ENCODE measurements at regions not wholly inside any gene's neighbourhood (a gene's known extent, or its start where the extent isn't known, plus 50 kb on each side); places are given as distances from the start of the nearest gene placed in this dataset.

DNA sequence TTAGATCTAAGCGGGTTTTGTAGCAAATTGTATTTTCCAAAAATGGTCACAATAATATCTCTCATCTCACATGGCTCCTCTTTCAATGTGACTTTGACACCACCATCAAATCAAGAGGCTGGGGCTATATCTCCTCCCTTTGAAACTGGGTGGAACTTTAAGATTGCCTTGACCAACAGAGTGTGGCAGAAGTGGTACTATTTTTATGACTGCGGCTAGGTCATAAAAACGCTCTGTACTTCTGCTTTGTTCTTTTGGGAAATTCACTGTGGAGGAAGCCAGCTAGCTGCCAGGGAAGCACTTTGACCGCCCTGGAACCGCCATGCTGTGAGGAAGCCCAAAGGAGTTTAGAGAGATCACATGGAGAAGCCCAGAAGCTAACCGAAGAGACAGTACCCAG is 50.7 kb upstream of the ACOT11 start:
- no peak for DNase-seq (ENCODE audit: low read depth)

DNA sequence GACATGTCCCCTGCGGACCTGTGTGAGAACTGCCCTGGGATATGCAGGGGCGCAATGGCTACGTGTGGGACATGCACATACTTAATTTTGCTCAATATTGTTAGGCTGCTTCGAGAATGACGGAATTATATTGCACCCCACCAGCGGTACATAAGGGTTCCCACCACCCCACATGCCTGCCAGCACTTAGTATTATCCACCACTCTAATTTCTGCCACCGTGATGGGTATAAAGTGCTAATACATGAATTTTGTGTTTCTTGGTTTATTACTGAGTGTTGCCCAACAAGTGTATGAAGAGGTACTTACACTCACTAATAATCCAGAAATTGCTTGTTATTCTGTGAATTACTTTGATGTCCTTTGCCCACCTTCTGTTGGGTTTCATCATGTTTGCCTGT is 52.1 kb upstream of the ACOT11 start:
- no peak for DNase-seq (ENCODE audit: low read depth)

DNA sequence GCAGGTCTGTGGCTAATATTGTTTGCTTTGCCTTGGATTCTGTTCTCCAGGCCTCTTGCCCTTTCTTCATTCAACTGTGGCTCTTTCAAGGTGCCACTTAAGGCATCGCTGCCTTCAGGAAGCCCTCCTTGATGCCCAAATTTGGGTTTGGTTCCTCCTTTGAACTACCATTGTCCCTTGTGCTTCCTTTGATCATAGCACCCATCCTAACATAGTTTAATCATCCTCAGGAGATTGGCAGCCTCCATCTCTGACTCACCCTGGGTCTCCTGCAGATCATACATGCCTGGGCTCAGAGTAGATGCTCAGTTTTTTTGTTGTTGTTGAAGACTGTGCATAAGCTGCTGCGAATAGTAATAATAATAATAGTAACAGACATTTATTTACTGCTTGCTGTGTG is 54.4 kb upstream of the ACOT11 start:
- no peak for DNase-seq (ENCODE audit: low read depth)

DNA sequence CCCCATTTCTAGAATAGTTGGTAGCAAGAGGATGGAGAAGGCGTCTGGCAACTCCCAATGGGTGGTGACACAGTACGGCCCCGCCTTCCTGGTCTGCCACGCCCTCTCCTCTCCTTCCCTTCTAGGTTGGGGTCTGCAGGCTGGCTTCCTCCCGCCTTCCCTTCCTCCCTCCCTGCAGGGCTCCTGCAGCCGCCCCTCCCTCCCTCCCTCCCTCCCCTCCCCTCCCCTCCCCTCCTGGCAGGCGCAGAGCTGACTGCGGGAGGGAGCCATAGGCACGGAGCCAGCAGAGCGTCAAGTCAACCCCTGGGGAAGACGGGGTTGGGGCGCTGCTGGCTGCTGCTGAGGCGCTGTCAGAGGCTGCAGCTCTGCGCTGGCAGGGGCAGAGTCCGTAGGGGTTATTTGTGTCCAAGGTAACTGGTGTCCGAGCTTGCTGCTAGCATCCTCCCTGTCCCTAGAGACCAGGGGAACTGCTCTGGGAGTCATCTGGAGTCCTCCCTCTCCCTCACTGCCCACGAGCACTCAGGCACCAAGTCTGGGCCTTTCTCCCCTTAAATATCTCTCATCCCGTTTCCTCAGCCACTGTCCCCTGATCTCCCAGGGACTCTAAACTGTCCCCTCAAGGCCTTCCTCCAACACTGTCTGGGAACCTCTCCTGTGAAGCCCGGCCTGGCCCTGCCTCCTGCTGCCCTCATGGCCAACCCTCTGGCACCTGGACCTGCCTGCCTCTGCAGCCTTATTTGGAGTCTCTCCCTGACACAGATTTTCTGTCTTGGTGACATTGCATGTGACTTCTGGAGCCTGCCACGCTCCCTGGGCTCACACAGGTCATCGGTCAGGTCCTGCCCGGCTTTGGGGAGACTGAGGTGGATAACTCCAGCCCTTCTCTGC is 57.4 kb upstream of the ACOT11 start:
- no peak for DNase-seq (ENCODE audit: low read depth)

DNA sequence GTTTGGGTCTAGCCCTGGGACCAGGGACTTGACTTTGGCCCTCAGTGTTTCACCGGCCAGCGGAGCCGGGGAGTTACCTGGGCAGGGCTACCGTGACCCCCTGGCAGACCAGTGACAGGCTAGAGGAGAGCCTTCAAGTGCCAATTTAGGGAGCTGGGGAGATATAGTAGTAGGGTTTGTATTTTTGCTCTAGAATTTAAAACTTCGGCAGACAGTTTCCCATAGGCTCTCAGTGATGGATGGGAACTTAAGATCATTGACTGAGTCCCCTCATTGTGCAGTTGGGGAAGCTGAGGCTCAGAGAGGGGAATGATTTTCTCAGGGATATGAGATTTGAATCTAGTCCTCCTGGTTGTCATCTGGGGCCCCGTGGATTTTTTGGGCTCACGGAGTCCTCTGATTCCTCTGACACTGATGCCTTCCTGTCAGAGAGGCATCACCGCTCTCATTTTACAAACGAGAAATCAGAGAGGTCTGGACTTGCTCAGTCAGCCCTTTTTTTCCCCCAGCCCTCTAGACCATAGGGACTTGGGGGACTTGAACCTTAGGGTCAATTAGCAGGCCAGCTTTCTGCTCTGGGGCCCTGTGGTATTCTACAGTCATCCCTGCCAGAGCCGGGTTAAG is 58.3 kb upstream of the ACOT11 start:
- DNase-seq (ENCODE audit: low read depth) = no peak

DNA sequence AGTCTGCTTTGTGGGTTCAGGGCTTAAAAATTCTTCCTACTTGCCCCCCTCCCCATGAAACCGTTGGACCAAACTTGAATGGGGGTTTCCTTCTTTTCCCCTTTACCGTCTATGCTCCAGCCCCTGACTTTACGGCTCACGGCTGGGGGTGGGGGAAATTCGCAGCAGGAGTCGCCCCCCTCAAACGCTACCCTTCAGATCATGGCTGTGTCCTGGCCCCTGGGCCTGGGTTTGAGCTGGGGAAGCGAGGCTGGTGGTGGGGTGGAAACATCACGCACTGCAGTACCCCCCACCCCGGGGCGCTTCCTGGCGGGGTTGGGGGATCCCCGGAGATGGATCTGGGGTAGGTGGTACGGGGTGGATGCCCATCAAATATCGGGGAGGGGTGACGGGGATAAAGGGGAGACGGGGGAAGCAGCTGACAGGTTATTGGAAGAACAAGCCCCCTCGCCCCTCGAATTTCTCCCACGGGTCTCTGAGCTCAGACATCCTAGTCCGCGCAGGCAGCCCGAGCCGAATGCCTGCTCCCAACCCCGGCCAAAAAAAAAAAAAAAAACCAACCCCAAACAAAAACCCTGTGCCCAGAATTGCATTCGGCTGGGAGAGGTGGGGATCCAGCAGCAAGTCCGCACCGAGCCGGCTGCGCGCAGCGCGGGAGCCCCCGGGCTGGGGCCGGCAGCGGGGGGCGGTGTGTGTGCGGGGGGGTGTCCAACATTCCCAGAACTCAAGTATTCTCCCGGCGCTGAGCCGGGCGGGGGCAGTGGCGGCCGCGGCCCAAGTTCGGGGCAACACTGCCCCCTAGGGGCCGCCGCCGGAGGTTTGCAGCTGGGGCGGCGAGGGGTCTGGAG is 59.0 kb upstream of the ACOT11 start:
- DNase-seq (ENCODE audit: low read depth) = peak; percentile 34

DNA sequence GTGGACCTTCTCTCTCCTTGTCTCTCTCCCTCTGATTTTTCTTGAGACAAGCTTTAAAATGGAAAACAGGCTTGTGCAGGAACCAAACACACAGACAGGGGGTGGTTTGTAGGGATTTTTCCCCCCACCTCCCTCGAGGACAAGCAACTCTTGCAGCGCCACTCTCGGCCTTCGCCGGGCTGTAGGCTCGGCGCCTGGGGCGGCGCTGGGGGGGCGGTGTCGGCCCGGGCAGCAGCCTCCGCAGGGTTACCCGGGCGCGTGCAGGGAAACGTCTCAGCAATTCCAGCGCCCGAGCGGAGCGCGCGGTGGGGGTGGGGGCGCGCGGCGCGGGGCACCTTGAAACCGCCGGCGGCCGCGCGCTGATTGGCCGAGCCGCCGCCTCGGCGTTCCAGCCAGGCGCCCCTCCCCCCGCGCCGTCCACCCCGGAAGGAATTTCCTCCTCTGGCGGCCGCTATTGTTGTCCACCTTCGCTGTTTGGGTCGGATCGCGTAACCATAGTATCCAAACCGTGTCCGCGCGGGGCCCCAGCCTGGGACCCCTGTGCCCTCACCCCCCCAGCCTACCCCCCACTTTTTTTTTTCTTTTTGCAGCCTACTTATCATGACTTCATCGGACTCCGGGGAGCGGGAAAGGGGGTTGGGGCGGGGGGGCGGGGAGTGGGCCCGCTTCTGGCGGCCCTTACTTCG is 59.8 kb upstream of the ACOT11 start:
- peak; percentile 52 for DNase-seq (ENCODE audit: low read depth)

DNA sequence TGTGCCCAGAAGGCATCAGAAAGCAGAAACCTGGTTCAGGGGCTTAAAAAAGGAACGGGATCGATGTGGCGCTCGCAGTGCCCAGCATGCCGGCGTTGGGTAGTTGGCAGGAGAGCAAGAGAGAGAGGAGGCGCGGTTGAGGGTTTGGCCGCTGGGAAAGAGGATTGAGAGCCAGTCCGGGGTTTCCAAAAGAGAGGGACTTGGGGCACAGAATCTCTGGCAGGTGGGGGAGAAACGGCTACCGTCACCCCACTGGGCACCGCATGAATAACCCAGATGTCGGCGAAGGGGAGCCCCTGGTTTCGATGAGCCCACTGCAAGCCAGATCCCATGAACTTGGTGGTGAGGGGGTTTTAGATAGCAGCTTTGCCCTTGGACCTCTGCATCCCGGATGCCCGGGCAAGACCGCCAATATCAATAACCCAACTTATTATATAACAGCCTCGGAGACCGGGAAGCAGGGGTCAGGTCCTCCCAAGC is 60.4 kb upstream of the ACOT11 start:
- DNase-seq (ENCODE audit: low read depth) = no peak

DNA sequence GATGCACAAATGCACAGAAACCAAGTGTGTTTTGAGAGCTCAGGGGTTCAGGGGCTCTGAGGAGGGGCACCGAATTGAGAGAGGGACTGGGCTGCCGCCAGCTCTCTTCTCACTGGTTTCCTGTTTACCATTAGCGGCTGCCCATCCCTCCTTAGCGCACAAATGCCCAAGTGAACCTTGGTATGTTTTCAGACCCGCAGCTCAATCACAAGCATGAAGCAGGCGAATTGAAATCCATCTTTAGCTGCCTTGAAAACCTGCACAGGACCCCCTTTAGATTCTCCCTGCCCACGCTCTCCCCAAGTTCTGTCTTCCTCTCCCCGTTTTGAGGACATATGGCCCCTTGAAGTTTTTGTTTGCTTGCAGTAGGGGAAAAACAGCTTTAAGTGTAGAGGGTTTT is 61.1 kb upstream of the ACOT11 start:
- no peak for DNase-seq (ENCODE audit: low read depth)

DNA sequence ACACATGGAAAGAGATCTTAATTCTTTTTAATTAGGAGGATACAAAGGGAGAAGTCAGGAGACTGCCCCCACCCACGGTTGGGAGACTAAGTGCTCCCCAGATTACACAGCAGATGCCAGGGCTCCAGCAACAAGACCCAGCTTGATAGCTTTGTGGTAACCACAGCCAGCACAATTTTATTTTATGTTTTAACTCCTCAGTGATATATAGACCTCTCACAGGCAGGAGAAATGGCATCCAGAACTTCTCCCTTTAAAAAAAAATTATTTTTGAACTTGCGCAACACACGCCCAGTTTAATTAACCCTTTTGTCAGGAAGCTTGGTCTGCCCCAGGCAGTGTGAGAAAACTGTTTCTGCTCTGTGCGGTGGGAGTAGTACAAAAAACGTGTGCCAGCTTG is 62.6 kb upstream of the ACOT11 start:
- no peak for DNase-seq (ENCODE audit: low read depth)

DNA sequence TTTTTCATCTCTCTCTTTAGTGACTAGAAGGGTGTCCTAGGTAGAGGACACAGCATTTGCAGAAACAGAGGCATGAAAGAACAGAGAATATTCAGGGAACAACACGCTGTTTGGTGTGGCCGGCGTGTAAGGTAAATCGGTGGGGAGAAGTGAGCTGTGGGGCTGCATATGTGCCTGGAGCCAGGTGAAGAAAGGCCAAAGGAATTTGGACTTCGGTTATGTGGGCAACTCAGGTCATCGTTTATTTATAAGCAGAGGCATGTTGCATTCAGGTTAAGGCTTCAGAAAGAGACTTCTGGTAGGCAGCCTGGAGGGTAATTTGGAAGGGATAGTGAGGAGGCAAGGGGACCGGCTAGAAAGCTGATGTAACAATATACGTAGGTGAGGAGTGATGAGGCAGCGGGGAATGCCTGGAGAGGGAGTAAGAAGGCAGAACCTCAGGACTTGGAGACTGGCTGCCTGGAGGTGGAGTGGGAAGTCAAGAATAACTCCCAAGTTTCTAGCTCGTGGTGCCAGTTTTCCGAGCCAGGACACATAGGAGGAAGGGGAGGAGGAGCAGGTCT is 64.1 kb upstream of the ACOT11 start:
- DNase-seq (ENCODE audit: low read depth) = no peak

DNA sequence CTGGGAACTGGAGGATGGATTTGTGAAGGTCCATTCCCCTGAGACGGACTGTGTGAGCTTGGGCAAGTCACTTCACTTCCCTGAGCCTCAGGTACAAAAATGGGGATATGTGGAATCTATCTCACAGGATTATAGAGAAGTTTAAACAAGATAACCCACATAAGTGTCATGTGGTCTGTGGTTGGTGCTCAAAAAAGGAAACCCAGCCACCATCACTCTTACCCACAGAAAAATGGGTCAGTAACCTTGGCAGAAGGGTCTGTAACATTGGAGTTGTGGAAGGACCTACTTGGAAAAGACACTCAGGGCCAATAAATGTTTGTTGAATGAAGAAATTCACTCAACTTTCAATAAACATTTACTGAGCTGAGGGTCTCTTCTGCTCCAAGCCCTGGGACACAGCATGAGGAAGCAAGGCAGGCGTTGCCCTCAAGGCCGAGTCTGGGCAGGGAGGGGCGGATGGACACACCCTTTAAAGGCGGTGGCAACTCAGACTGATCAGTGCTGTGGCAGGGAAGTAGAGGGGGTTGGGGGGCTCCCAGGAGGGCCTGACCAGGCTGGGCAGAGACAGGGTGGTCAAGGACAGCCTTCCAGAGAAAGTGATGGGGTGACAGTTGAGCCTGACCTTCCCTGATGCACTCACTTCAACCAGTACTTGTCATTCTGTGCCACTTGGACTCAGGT is 66.7 kb upstream of the ACOT11 start:
- no peak for DNase-seq (ENCODE audit: low read depth)

DNA sequence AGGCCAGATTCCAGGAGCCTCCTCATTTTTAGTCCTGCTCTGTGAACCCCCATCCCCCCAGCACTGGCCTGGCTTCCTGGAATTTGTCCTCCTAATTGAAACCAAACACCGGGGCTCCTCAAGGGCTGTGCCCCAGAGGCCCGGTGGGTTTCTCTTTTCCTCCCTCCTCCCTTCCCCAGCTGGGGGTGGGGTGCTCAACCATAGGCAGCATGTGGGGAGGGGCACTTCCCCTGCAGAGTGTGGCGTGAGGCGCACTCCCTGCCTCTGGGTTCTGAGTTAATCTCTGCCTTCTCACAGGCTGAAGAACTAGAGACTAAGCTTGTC is 67.5 kb upstream of the ACOT11 start:
- DNase-seq (ENCODE audit: low read depth) = no peak

DNA sequence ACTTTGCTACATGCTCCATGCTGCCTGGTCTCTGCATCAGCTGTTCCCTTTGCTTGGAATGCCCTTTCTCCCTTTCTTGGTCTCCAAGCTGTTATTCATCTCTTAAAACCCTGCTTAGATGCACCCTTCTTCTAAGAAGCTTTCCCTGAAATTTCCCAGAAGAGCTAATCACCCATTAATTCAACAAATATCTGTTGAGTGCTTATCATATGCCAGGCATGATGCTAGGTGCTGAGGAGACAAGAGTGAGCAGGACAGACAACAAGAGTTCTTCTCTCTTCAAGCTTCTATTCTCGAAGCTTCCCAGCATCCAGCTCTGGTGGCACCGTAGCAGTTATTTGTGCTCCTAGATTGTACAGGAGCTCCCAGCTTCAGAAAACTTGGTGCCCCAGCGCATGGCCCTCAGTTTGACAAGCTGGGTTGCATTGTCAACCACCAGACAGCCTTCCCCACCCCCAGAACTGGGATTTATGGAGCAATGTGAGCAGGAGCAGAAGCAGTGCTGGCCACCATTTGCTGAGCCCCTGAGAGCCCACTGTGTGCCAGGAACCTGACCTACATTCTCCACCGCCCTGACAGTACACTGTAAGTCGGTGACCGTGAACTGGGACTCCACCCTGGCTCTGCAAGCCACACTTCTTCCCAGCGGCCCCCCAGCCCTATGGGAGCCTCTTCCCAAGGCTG is 68.0 kb upstream of the ACOT11 start:
- no peak for DNase-seq (ENCODE audit: low read depth)

DNA sequence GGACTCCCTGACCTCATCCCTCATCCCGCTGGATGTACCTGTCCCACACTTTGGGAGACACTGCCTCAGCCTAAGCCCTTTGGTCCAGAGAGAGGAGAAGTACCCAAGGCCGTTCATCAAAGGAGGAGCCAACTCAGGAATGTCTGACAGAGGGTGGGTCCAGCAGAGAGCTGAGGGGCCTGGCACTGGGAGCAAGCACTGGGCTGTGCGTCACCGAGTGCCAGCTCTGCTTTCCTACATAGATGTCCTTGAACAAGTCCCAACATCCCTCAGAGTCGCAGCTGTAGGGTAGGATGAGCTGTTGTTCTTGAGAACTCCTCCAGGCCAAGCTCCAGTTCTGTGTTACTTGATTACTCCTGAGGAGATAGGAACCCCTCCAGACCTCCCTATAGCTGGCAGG is 68.8 kb upstream of the ACOT11 start:
- no peak for DNase-seq (ENCODE audit: low read depth)

DNA sequence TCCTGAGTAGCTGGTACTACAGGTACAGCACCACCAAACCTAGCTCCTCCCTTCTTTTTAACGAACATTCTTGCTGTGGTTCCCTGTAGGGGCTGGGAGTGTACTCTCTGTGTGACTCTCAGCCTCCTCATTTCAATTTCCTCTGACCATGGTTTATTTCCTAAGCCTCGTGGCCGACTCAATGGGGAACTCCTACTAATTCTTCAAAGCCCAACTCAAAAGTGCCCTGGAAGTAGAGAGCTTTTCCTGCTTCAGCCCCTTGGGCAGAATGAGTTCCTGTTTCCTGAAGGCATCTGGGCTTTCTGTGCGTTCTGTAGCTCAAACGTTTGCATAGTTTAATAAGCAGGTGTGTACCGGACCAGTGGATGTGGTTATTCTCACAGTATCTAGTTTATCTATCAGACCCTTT is 70.9 kb upstream of the ACOT11 start:
- DNase-seq (ENCODE audit: low read depth) = no peak

DNA sequence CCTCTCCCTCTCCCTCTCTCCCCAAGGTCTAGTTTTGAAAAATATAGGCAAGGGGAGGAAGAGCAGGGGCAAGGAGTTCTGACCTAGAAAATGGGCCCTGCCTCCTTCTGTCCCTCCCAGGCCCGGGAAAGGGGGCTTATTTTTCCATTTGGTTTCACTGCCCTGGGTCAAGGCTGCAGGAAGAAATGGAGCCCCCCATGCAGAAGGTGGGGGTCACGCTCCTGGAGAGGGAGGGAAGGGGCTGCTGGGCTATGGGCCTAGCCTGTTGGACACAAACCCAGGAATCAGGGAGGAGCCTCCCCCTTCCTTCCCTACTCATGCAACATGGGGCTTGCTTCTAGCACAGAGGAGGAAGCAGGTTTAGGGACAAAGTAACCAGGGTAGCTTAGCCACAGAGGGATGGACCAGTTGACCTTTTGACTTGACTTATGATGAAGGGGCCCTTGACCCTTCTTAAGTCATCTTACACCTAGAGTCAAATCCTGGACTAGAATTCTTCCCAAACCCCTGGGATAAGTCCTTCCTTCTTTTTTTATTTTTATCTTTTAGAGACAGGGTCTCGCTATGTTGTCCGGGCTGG is 70.4 kb upstream of the SSBP3 start:
- no peak for DNase-seq (ENCODE audit: low read depth)

DNA sequence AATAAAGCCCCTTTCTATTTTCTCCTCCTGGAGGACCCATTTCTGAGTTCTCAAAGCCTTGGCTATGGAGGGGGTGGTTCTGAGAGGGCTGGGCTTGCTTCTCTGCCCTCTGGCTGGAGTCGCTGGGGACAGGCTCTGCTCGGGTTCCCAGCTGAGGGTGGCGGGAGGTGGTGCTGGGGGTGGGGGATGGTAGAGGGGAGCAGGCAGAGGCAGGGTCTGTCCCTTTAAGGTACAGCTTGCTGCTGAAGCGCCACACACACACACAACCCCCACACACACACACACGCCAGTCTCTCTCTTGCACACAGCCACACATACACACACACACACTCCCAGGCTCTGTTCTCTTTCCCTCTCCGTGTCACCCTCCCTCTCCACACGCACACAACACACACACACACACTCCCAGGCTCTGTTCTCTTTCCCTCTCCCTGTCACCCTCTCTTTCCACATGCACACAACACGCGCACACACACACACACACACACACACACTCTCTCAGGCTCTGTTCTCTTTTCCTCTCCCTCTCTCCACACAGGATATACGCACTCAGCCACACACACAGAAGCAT is 69.8 kb upstream of the SSBP3 start:
- no peak for DNase-seq (ENCODE audit: low read depth)

DNA sequence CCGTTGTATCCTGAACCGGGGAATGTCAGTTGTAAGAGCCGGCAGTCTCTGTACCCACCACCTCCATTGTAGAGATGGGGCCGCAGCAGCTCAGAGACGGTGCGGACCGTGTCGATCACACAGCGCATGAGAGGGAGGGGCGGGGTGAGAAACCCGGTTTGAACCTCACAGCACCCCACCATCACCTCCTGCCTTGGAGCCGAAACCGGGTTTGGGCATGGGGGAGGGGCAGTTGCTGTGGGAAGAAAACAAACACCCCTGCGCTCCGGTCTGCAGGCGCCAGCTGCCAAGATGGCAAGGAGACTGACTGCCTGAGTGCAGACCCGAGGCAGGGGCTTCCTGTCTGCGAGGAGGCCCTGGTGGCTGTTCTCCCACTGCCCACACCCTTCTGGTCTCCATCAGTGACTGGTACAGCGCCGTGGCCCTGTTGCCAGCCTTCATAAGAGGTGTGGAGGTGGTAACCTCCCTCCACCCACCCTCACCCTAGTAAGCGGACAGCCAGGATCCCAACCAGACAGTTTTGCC is 69.2 kb upstream of the SSBP3 start:
- peak; percentile 9 for DNase-seq (ENCODE audit: low read depth)

Measured in T-helper 22 cell (primary cell).